ENCODE measurements at regions not wholly inside any gene's neighbourhood (a gene's known extent, or its start where the extent isn't known, plus 50 kb on each side); places are given as distances from the start of the nearest gene placed in this dataset.
"Not testable (repeated sequence)": the region's sequence is repeated elsewhere in the genome, so short reads cannot be mapped to it uniquely, and the experiment has no call there.

- no peak for DNase-seq (ENCODE audit: low read depth)
Observed at GRCh38 chr12:131471271-131471905, 239.5 kb upstream of the SFSWAP start.

- no peak for DNase-seq (ENCODE audit: low read depth)
Observed at GRCh38 chr12:131471946-131472732, 238.8 kb upstream of the SFSWAP start.

- no peak for DNase-seq (ENCODE audit: low read depth)
Observed at GRCh38 chr12:131473261-131473660, 237.6 kb upstream of the SFSWAP start.

GRCh38 chr12:131473741-131474709 is 236.9 kb upstream of the SFSWAP start:
- DNase-seq (ENCODE audit: low read depth): no peak

GRCh38 chr12:131475012-131475411 is 235.9 kb upstream of the SFSWAP start:
- not testable (repeated sequence) for DNase-seq (ENCODE audit: low read depth)

- no peak for DNase-seq (ENCODE audit: low read depth)
Observed at GRCh38 chr12:131477613-131478012, 233.3 kb upstream of the SFSWAP start.

GRCh38 chr12:131478468-131478867 is 232.4 kb upstream of the SFSWAP start:
- no peak for DNase-seq (ENCODE audit: low read depth)

GRCh38 chr12:131482199-131482598 is 228.7 kb upstream of the SFSWAP start:
- DNase-seq (ENCODE audit: low read depth): peak; percentile 13

- DNase-seq (ENCODE audit: low read depth): no peak
Observed at GRCh38 chr12:131482686-131483085, 228.2 kb upstream of the SFSWAP start.

- no peak for DNase-seq (ENCODE audit: low read depth)
Observed at GRCh38 chr12:131486451-131487230, 224.2 kb upstream of the SFSWAP start.

GRCh38 chr12:131487388-131488124 is 223.3 kb upstream of the SFSWAP start:
- peak; percentile 58 for DNase-seq (ENCODE audit: low read depth)

- DNase-seq (ENCODE audit: low read depth): no peak
Observed at GRCh38 chr12:131489718-131490117, 221.2 kb upstream of the SFSWAP start.

GRCh38 chr12:131491155-131491554 is 219.7 kb upstream of the SFSWAP start:
- no peak for DNase-seq (ENCODE audit: low read depth)

- no peak for DNase-seq (ENCODE audit: low read depth)
Observed at GRCh38 chr12:131491916-131492490, 218.9 kb upstream of the SFSWAP start.

GRCh38 chr12:131493068-131493826 is 217.6 kb upstream of the SFSWAP start:
- DNase-seq (ENCODE audit: low read depth): peak; percentile 53

- no peak for DNase-seq (ENCODE audit: low read depth)
Observed at GRCh38 chr12:131494216-131494615, 216.7 kb upstream of the SFSWAP start.

- DNase-seq (ENCODE audit: low read depth): no peak
Observed at GRCh38 chr12:131494741-131495524, 216.0 kb upstream of the SFSWAP start.

GRCh38 chr12:131497966-131498365 is 212.9 kb upstream of the SFSWAP start:
- DNase-seq (ENCODE audit: low read depth): no peak
